Thyroid gland (tissue), 4 donors: ENCODE measurements at regions not wholly inside any gene's neighbourhood (a gene's known extent, or its start where the extent isn't known, plus 50 kb on each side); places are given as distances from the start of the nearest gene placed in this dataset.

Source experiments
- DNase-seq, 2 donors: peaks; one replicate each; pipeline ENCODE4 v3.0.0-alpha.2; 2019
- H3K27ac ChIP-seq, 3 donors: fragments of 200-600 bp; sonication (generic); 1 replicate in 2 of 3; 2 replicates in 1 of 3; pipeline ENCODE4 v1.5.1; 2016 to 2019; ENCODE audit warnings: mild to moderate bottlenecking in 1 of 3, moderate library complexity in 1 of 3
- H3K27me3 ChIP-seq: fragments of 200-600 bp; sonication (generic); one replicate; pipeline ENCODE4 v1.5.1; 2019
- H3K36me3 ChIP-seq, 2 donors: fragments of 200-600 bp; sonication (generic); one replicate each; pipeline ENCODE4 v1.5.1; 2016 to 2019
- H3K4me1 ChIP-seq, 2 donors: fragments of 200-600 bp; sonication (generic); one replicate each; pipeline ENCODE4 v1.5.1; 2017 to 2019
- H3K4me3 ChIP-seq, 3 donors: fragments of 200-600 bp; sonication (generic); replicated peaks in 1 of 3; 1 replicate in 2 of 3; 2 replicates in 1 of 3; pipeline ENCODE4 v1.5.1; 2016; ENCODE audit warnings: mild to moderate bottlenecking in 1 of 3
- H3K9me3 ChIP-seq: fragments of 200-600 bp; sonication (generic); one replicate; pipeline ENCODE4 v1.5.1; 2017
- CTCF ChIP-seq, 6 experiments: fragments of 200-600 bp in 3 of 6; fragments of 450-650 bp in 3 of 6; sonication (generic) in 3 of 6; IDR thresholded peaks; one replicate each; pipeline ENCODE4 v1.5.1; 2016 to 2019; ENCODE audit warnings: antibody characterized with exemption in 6 of 6, mild to moderate bottlenecking in 2 of 6, inconsistent platforms in 1 of 6, moderate library complexity in 1 of 6
- POLR2A ChIP-seq, 2 donors: fragments of 450-650 bp; IDR thresholded peaks; one replicate each; pipeline ENCODE4 v1.6.1; 2017; ENCODE audit warnings: antibody characterized with exemption in 2 of 2, mild to moderate bottlenecking in 2 of 2, moderate library complexity in 1 of 2
- WGBS, 2 donors: methylation state at CpG; one replicate each; pipeline ENCODE4 v1.1.5; 2017; 5-methylcytosine and 5-hydroxymethylcytosine counted together
- intact Hi-C: fragments of 100-400 bp; cut with DNase I; formaldehyde crosslinking; loops from one replicate; pipeline ENCODE4 v1.15.1; 2023

- Histone ChIP-seq H3K4me3 (no peak overlapping the region), H3K4me1 (peaks cover 0 to 7% of the 10 kb centered on the region in 2 donors), H3K36me3 (no peaks in the 10 kb centered on the region), H3K9me3 (no peaks in the 10 kb centered on the region), H3K27ac (no peak overlapping the region), H3K27me3 (no peaks in the 10 kb centered on the region)
- no peak for TF ChIP-seq CTCF (IDR thresholded peaks at IDR 0.05)
- TF ChIP-seq POLR2A (IDR thresholded peaks at IDR 0.05) = no peak
- no peak for DNase-seq
- WGBS, 2 donors = 84 to 85% methylated on average over 13 to 21 of the region's 23 CpGs
- intact Hi-C loops = no loop called here
These were observed 50.1 kb upstream of the ADRA2C start for GRCh38 chr4:3715855-3716630.

- Histone ChIP-seq H3K27me3 (no peaks in the 10 kb centered on the region), H3K36me3 (no peaks in the 10 kb centered on the region), H3K27ac (no peak overlapping the region), H3K4me1 (peaks cover 2 to 12% of the 10 kb centered on the region in 2 donors), H3K4me3 (no peak overlapping the region), H3K9me3 (no peaks in the 10 kb centered on the region)
- no peak for DNase-seq
- TF ChIP-seq POLR2A (IDR thresholded peaks at IDR 0.05) = no peak
- TF ChIP-seq CTCF (IDR thresholded peaks at IDR 0.05) = no peak
- WGBS, 2 donors = 35 to 45% methylated on average over 16 to 23 of the region's 23 CpGs
- intact Hi-C loops = no loop called here
These were observed 50.9 kb upstream of the ADRA2C start for GRCh38 chr4:3715061-3715854.

DNA sequence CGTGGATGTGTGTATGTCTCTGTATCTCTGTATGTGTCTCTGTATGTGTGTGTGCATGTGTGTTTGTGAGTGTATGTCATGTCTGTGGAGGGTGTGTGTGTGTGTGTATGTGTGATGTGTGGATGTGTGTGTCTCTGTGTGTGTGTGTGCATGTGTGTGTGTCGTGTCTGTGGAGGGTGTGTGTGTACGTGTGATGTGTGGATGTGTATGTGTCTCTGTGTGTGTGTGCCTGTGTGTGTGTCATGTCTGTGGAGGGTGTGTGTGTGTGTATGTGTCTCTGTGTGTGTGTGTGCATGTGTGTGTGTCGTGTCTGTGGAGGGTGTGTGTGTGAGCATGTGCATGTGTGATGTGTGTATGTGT lies 51.6 kb upstream of the ADRA2C start:
- Histone ChIP-seq H3K27ac (no peak overlapping the region), H3K4me1 (peaks cover 5 to 16% of the 10 kb centered on the region in 2 donors), H3K9me3 (no peaks in the 10 kb centered on the region), H3K36me3 (no peaks in the 10 kb centered on the region), H3K27me3 (no peaks in the 10 kb centered on the region), H3K4me3 (no peak overlapping the region)
- TF ChIP-seq POLR2A (IDR thresholded peaks at IDR 0.05) = no peak
- TF ChIP-seq CTCF (IDR thresholded peaks at IDR 0.05) = no peak
- no peak for DNase-seq
- intact Hi-C loops = no loop called here
- WGBS, 2 donors = 78 to 81% methylated on average over 4 of the region's 4 CpGs

GRCh38 chr4:3713817-3714641 lies 52.2 kb upstream of the ADRA2C start:
- intact Hi-C loops = no loop called here
- H3K27me3 ChIP-seq = no peaks in the 10 kb centered on the region

More at GRCh38 chr4:3713817-3714641, 52.2 kb upstream of the ADRA2C start:
- WGBS, 2 donors = 91 to 95% methylated on average over 12 to 13 of the region's 13 CpGs
- no peak for DNase-seq
- Histone ChIP-seq H3K27ac (no peak overlapping the region), H3K4me3 (no peak overlapping the region), H3K36me3 (no peaks in the 10 kb centered on the region), H3K9me3 (no peaks in the 10 kb centered on the region), H3K4me1 (peaks cover 5 to 16% of the 10 kb centered on the region in 2 donors)
- TF ChIP-seq POLR2A (IDR thresholded peaks at IDR 0.05) (no peak), CTCF (IDR thresholded peaks at IDR 0.05) (no peak)
